Transverse colon (tissue), 4 donors: ENCODE measurements at regions not wholly inside any gene's neighbourhood (a gene's known extent, or its start where the extent isn't known, plus 50 kb on each side); places are given as distances from the start of the nearest gene placed in this dataset.
A peak's percentile ranks its signal among the peaks of the same experiment; 100 is the strongest.
"Not testable (repeated sequence)": the region's sequence is repeated elsewhere in the genome, so short reads cannot be mapped to it uniquely, and the experiment has no call there.

Experiments
- DNase-seq: peaks from one replicate; pipeline ENCODE4 v3.0.0-alpha.2; 2019
- H3K27ac ChIP-seq, 4 donors: fragments of 200-600 bp; sonication (generic); 2 replicates each; pipeline ENCODE4 v1.5.1; 2016 to 2018; ENCODE audit warnings: inconsistent platforms in 4 of 4
- H3K27me3 ChIP-seq: fragments of 200-600 bp; sonication (generic); 2 replicates; pipeline ENCODE4 v1.5.1; 2017; ENCODE audit warnings: inconsistent platforms
- H3K36me3 ChIP-seq, 4 donors: fragments of 200-600 bp; sonication (generic); 2 replicates each; pipeline ENCODE4 v1.5.1; 2017 to 2019; ENCODE audit warnings: inconsistent platforms in 4 of 4
- H3K4me1 ChIP-seq, 4 donors: fragments of 200-600 bp; sonication (generic); 2 replicates each; pipeline ENCODE4 v1.5.1; 2017 to 2020; ENCODE audit warnings: inconsistent platforms in 4 of 4
- H3K4me3 ChIP-seq, 4 donors: fragments of 200-600 bp; sonication (generic); 1 replicate in 1 of 4; 2 replicates in 3 of 4; pipeline versions ENCODE4 v1.5.1 to v1.6.1; 2017 to 2019; ENCODE audit warnings: inconsistent platforms in 4 of 4
- H3K9me3 ChIP-seq, 2 donors: fragments of 200-600 bp; sonication (generic); 2 replicates each; pipeline ENCODE4 v1.5.1; 2017 to 2019; ENCODE audit warnings: inconsistent platforms in 2 of 2
- EP300 ChIP-seq: sonication (generic); formaldehyde crosslinking; IDR thresholded peaks from one replicate; pipeline ENCODE4 v1.6.1; 2017; ENCODE audit warnings: antibody characterized with exemption, low read depth
- POLR2A ChIP-seq: fragments of 450-650 bp; IDR thresholded peaks from one replicate; pipeline ENCODE4 v1.6.1; 2016; ENCODE audit warnings: antibody characterized with exemption, mild to moderate bottlenecking, moderate library complexity
- POLR2AphosphoS5 ChIP-seq, 3 donors: sonication (generic); formaldehyde crosslinking; IDR thresholded peaks; one replicate each; pipeline ENCODE4 v1.6.1; 2016; ENCODE audit warnings: antibody characterized with exemption in 3 of 3
- WGBS, 2 donors: methylation state at CpG; one replicate each; pipeline ENCODE4 v1.1.5; 2018; ENCODE audit warnings: low coverage in 1 of 2; 5-methylcytosine and 5-hydroxymethylcytosine counted together
- in situ Hi-C, 4 donors: fragments of 200-750 bp; cut with MboI; loops; one replicate each; pipeline versions ENCODE4 v1.15.0 to v1.15.1; 2017; ENCODE audit warnings: low sequenced_read_pairs in 3 of 4, low pct_ligation_motif_present in 1 of 4, low pct_unique_long_range_greater_than_20kb in 1 of 4
- intact Hi-C: fragments of 100-400 bp; cut with DNase I; formaldehyde crosslinking; loops from one replicate; pipeline ENCODE4 v1.15.1; 2023; ENCODE audit warnings: low total_unique reads
- TF ChIP-seq, protein P1 (sequence below), 5 experiments: fragments of 200-600 bp in 3 of 5; fragments of 450-650 bp in 2 of 5; sonication (generic) in 3 of 5; IDR thresholded peaks; 1 replicate in 2 of 5; 2 replicates in 3 of 5; pipeline ENCODE4 v1.5.1; 2016 to 2017; ENCODE audit warnings: antibody characterized with exemption in 5 of 5, inconsistent platforms in 3 of 5, mild to moderate bottlenecking in 2 of 5, moderate library complexity in 1 of 5

DNA sequence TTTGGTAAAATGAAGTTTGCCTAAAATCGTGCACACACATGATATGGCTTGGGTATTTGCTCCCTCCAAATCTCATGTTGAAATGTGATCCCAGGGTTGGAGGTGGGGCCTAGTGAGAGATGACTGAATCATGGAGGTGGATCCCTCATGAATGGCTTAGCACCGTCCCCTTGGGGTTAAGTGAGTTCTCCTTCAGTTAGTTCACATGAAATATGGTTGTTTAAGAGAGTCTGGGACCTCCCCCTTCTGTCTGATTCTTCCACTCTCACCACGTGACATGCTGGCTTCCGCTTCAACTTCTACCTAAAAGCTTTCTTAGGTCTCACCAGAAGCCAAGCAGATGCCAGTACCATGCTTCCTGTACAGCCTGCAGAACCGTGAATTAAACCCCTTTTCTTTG lies 58.4 kb downstream of the SIPA1L2 start:
- Histone ChIP-seq H3K27me3 (no peaks in the 10 kb centered on the region), H3K4me1 (peaks cover 0 to 20% (median 9%) of the 10 kb centered on the region in 4 donors), H3K27ac (no peak overlapping the region), H3K9me3 (no peaks in the 10 kb centered on the region), H3K4me3 (no peak overlapping the region), H3K36me3 (no peaks in the 10 kb centered on the region)
- DNase-seq, result no peak
- 79% methylated on average over 5 of the region's 5 CpGs; no CpG with 5 or more reads in 1 of the 2 donors for WGBS, 2 donors
- in situ Hi-C loops, result no loop called here
- intact Hi-C loops, result no loop called here
- TF ChIP-seq EP300, result no peak
- TF ChIP-seq, protein P1, sequence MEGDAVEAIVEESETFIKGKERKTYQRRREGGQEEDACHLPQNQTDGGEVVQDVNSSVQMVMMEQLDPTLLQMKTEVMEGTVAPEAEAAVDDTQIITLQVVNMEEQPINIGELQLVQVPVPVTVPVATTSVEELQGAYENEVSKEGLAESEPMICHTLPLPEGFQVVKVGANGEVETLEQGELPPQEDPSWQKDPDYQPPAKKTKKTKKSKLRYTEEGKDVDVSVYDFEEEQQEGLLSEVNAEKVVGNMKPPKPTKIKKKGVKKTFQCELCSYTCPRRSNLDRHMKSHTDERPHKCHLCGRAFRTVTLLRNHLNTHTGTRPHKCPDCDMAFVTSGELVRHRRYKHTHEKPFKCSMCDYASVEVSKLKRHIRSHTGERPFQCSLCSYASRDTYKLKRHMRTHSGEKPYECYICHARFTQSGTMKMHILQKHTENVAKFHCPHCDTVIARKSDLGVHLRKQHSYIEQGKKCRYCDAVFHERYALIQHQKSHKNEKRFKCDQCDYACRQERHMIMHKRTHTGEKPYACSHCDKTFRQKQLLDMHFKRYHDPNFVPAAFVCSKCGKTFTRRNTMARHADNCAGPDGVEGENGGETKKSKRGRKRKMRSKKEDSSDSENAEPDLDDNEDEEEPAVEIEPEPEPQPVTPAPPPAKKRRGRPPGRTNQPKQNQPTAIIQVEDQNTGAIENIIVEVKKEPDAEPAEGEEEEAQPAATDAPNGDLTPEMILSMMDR (IDR thresholded peaks at IDR 0.05), result no peak
- TF ChIP-seq POLR2AphosphoS5 (IDR thresholded peaks at IDR 0.05), result no peak
- TF ChIP-seq POLR2A, result no peak

DNA sequence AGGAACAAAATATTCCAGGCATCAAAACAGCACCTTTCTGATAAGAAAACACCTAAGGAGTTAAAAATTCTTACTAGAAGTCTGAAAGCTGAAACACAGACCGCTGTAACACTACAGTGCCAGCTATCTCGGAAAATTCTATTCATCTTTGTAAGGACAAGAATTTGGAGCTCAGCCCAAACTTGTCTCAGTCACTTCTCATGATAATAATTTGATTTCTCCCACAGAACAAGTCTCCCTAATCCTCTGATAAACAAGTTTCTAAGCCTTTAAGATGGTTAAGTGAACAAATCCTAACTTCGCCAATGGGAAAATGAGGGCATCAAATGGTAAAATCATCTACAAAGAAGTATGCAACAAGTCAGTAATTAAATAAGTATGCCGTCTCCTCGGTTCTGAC lies 59.9 kb downstream of the SIPA1L2 start:
- no peaks in the 10 kb centered on the region for H3K9me3 ChIP-seq
- intact Hi-C loops (no loop called here), in situ Hi-C loops (no loop called here)
- 63 to 80% methylated on average over 5 of the region's 5 CpGs for WGBS, 2 donors
- TF ChIP-seq EP300, result no peak
- TF ChIP-seq, protein P1 (IDR thresholded peaks at IDR 0.05), result no peak
- no peak for TF ChIP-seq POLR2AphosphoS5 (IDR thresholded peaks at IDR 0.05)
- TF ChIP-seq POLR2A, result no peak
- H3K27me3 ChIP-seq, result no peaks in the 10 kb centered on the region
- H3K36me3 ChIP-seq, result no peaks in the 10 kb centered on the region
- DNase-seq, result no peak
- H3K27ac ChIP-seq, result peak overlapping the region in 2 of 4 donors; percentile 5 to 19
- H3K4me1 ChIP-seq, result peaks cover 0 to 16% (median 9%) of the 10 kb centered on the region in 4 donors
- no peak overlapping the region for H3K4me3 ChIP-seq

DNA sequence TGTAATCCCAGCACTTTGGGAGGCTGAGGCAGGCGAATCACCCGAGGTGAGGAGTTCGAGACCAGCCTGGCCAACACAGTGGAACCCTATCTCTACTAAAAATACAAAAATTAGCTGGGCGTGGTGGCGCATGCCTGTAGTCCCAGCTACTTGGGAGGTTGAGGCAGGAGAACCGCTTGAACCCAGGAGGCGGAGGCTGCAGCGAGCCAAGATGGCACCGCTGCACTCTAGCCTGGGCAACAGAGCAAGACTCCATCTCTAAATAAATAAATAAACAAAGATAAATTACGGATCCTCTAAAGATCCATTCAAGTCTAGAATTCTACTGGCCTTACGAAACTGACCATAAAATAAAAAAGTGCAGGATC lies 60.4 kb downstream of the SIPA1L2 start:
- WGBS, 2 donors, result 90 to 93% methylated on average over 11 of the region's 11 CpGs
- H3K4me3 ChIP-seq, H3K27me3 ChIP-seq, intact Hi-C loops, in situ Hi-C loops, H3K9me3 ChIP-seq, DNase-seq, H3K36me3 ChIP-seq: not testable (repeated sequence)
- Histone ChIP-seq H3K27ac (peak overlapping the region in 2 of 4 donors; percentile 16 to 19), H3K4me1 (peaks cover 0 to 16% (median 7%) of the 10 kb centered on the region in 4 donors)

DNA sequence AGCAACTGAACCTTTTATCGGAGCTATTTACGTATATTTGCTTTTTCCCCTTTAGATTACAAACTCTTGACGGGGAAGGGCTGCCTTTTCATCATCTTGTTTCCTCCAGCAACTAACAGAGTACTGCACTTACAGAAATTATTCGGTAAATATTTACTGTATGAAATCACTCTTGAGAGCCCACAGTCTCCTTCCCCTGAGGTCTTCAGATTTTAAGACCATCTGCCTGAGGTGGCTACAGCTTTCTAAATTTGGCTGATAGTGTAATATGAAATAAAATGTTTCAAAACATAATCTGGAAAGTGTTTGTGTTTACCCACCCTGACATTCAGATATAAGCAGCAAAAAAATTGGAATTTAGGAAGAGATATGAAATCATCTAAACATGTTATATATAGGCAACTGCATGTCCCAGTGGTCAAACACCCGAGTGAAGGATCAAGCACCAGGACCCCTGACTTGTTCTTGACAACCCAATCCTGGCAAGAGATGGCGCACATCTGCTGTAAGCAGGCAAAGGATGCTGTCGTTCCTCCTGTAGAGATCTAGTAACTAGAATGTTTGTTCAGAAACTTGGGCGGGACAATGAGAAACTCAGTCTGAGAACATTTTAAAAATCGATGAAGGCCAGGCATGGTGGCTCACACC lies 60.9 kb downstream of the SIPA1L2 start:
- H3K4me3 ChIP-seq, result no peak overlapping the region
- no peaks in the 10 kb centered on the region for H3K9me3 ChIP-seq
- no peak for DNase-seq
- in situ Hi-C loops (no loop called here), intact Hi-C loops (no loop called here)
- no peaks in the 10 kb centered on the region for H3K36me3 ChIP-seq
- TF ChIP-seq POLR2A, result no peak
- TF ChIP-seq, protein P1 (IDR thresholded peaks at IDR 0.05), result no peak
- no peak for TF ChIP-seq EP300
- TF ChIP-seq POLR2AphosphoS5 (IDR thresholded peaks at IDR 0.05), result no peak
- WGBS, 2 donors, result 73% methylated on average over 8 to 9 of the region's 9 CpGs
- H3K4me1 ChIP-seq, result peaks cover 0 to 16% (median 7%) of the 10 kb centered on the region in 4 donors
- H3K27ac ChIP-seq, result peak overlapping the region in 1 of 4 donors; percentile 16
- no peaks in the 10 kb centered on the region for H3K27me3 ChIP-seq
